ENCODE measurements at regions not wholly inside any gene's neighbourhood (a gene's known extent, or its start where the extent isn't known, plus 50 kb on each side); places are given as distances from the start of the nearest gene placed in this dataset.

GRCh38 chr1:82697965-82698364 is 897.2 kb downstream of the ADGRL2 start:
- DNase-seq (ENCODE audit: insufficient read length, low spot score, missing footprints) = no peak
- H4K20me1 ChIP-seq (ENCODE audit: insufficient read depth, low read length) = no peaks in the 10 kb centered on the region
- H3K4me1 ChIP-seq (ENCODE audit: insufficient read depth, low read length) = no peaks in the 10 kb centered on the region
- H2AFZ ChIP-seq (ENCODE audit: low read length) = no peak overlapping the region
- H3K4me3 ChIP-seq (ENCODE audit: insufficient read depth, low read length) = no peak overlapping the region
- no peaks in the 10 kb centered on the region for H3K36me3 ChIP-seq (ENCODE audit: insufficient read depth, low read length)
- H3K4me2 ChIP-seq (ENCODE audit: insufficient read depth, low read length) = no peak overlapping the region
- TF ChIP-seq CTCF (IDR thresholded peaks at IDR 0.05; ENCODE audit: extremely low read depth, low read depth, low read length) = no peak
- H3K9me3 ChIP-seq (ENCODE audit: low read depth, low read length) = no peaks in the 10 kb centered on the region
- H3K27ac ChIP-seq (ENCODE audit: low read depth, low read length) = no peak overlapping the region
- H3K27me3 ChIP-seq (ENCODE audit: insufficient read depth, low read length) = no peaks in the 10 kb centered on the region
- no peaks in the 10 kb centered on the region for H3K79me2 ChIP-seq (ENCODE audit: insufficient read depth, low read length)

- no peak for TF ChIP-seq CTCF (IDR thresholded peaks at IDR 0.05; ENCODE audit: extremely low read depth, low read depth, low read length)
- no peaks in the 10 kb centered on the region for H3K79me2 ChIP-seq (ENCODE audit: insufficient read depth, low read length)
- no peaks in the 10 kb centered on the region for H3K4me1 ChIP-seq (ENCODE audit: insufficient read depth, low read length)
- no peaks in the 10 kb centered on the region for H3K9me3 ChIP-seq (ENCODE audit: low read depth, low read length)
- no peaks in the 10 kb centered on the region for H4K20me1 ChIP-seq (ENCODE audit: insufficient read depth, low read length)
- H3K4me3 ChIP-seq (ENCODE audit: insufficient read depth, low read length) = no peak overlapping the region
- no peak for DNase-seq (ENCODE audit: insufficient read length, low spot score, missing footprints)
- H3K36me3 ChIP-seq (ENCODE audit: insufficient read depth, low read length) = no peaks in the 10 kb centered on the region
- H2AFZ ChIP-seq (ENCODE audit: low read length) = no peak overlapping the region
- no peak overlapping the region for H3K27ac ChIP-seq (ENCODE audit: low read depth, low read length)
- H3K27me3 ChIP-seq (ENCODE audit: insufficient read depth, low read length) = no peaks in the 10 kb centered on the region
- no peak overlapping the region for H3K4me2 ChIP-seq (ENCODE audit: insufficient read depth, low read length)
Measured at GRCh38 chr1:82695443-82695842, 894.7 kb downstream of the ADGRL2 start.

- Histone ChIP-seq H3K4me3 (ENCODE audit: insufficient read depth, low read length) (no peak overlapping the region), H3K9me3 (ENCODE audit: low read depth, low read length) (peaks cover 4% of the 10 kb centered on the region), H3K36me3 (ENCODE audit: insufficient read depth, low read length) (no peaks in the 10 kb centered on the region), H3K27ac (ENCODE audit: low read depth, low read length) (no peak overlapping the region), H3K4me2 (ENCODE audit: insufficient read depth, low read length) (no peak overlapping the region), H3K79me2 (ENCODE audit: insufficient read depth, low read length) (no peaks in the 10 kb centered on the region), H3K4me1 (ENCODE audit: insufficient read depth, low read length) (no peaks in the 10 kb centered on the region), H2AFZ (ENCODE audit: low read length) (no peak overlapping the region), H3K27me3 (ENCODE audit: insufficient read depth, low read length) (no peaks in the 10 kb centered on the region), H4K20me1 (ENCODE audit: insufficient read depth, low read length) (no peaks in the 10 kb centered on the region)
- TF ChIP-seq CTCF (IDR thresholded peaks at IDR 0.05; ENCODE audit: extremely low read depth, low read depth, low read length) = no peak
- no peak for DNase-seq (ENCODE audit: insufficient read length, low spot score, missing footprints)
Measured at GRCh38 chr1:82690411-82690810, 889.7 kb downstream of the ADGRL2 start.

GRCh38 chr1:82689217-82689616 is 888.5 kb downstream of the ADGRL2 start:
- Histone ChIP-seq H3K27me3 (ENCODE audit: insufficient read depth, low read length) (no peaks in the 10 kb centered on the region), H2AFZ (ENCODE audit: low read length) (no peak overlapping the region), H3K4me3 (ENCODE audit: insufficient read depth, low read length) (no peak overlapping the region), H3K36me3 (ENCODE audit: insufficient read depth, low read length) (no peaks in the 10 kb centered on the region), H3K79me2 (ENCODE audit: insufficient read depth, low read length) (no peaks in the 10 kb centered on the region), H3K27ac (ENCODE audit: low read depth, low read length) (no peak overlapping the region), H3K9me3 (ENCODE audit: low read depth, low read length) (peaks cover 4% of the 10 kb centered on the region), H3K4me1 (ENCODE audit: insufficient read depth, low read length) (no peaks in the 10 kb centered on the region), H3K4me2 (ENCODE audit: insufficient read depth, low read length) (no peak overlapping the region), H4K20me1 (ENCODE audit: insufficient read depth, low read length) (no peaks in the 10 kb centered on the region)
- DNase-seq (ENCODE audit: insufficient read length, low spot score, missing footprints) = no peak
- no peak for TF ChIP-seq CTCF (IDR thresholded peaks at IDR 0.05; ENCODE audit: extremely low read depth, low read depth, low read length)
